ENCODE measurements at regions not wholly inside any gene's neighbourhood (a gene's known extent, or its start where the extent isn't known, plus 50 kb on each side); places are given as distances from the start of the nearest gene placed in this dataset.

DNA sequence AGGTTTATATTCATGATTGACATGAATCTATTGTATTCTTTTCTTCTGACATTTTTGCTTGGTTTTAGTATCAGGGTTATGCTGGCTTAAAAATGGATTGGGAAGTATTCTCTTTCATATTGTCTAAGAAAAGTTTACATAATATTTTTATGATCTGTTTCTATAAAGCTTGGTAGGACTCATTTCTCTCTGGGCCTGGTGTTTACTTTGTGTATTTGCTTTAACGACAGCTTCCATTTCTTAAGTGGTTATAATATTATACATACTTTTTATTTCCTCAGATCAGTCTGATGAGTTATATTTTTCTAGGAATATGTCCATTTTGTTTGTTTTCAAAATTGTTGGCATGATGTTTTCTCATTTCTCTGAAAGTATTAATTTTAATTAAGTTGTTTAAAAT lies 117.9 kb upstream of the IL12A start:
- TF ChIP-seq POLR2A (IDR thresholded peaks at IDR 0.05): no peak
- no peak for TF ChIP-seq POLR2AphosphoS5 (IDR thresholded peaks at IDR 0.05)
- TF ChIP-seq, protein P1, sequence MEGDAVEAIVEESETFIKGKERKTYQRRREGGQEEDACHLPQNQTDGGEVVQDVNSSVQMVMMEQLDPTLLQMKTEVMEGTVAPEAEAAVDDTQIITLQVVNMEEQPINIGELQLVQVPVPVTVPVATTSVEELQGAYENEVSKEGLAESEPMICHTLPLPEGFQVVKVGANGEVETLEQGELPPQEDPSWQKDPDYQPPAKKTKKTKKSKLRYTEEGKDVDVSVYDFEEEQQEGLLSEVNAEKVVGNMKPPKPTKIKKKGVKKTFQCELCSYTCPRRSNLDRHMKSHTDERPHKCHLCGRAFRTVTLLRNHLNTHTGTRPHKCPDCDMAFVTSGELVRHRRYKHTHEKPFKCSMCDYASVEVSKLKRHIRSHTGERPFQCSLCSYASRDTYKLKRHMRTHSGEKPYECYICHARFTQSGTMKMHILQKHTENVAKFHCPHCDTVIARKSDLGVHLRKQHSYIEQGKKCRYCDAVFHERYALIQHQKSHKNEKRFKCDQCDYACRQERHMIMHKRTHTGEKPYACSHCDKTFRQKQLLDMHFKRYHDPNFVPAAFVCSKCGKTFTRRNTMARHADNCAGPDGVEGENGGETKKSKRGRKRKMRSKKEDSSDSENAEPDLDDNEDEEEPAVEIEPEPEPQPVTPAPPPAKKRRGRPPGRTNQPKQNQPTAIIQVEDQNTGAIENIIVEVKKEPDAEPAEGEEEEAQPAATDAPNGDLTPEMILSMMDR (IDR thresholded peaks at IDR 0.05): no peak
